H1 (cell line): ENCODE measurements at regions not wholly inside any gene's neighbourhood (a gene's known extent, or its start where the extent isn't known, plus 50 kb on each side); places are given as distances from the start of the nearest gene placed in this dataset.

Source experiments
- TEAD4 ChIP-seq: IDR thresholded peaks from 2 replicates; pipeline ENCODE4 v1.6.1; 2012; ENCODE audit warnings: low read depth, low read length, inconsistent platforms, mixed read lengths
- TF ChIP-seq, protein P1 (sequence below): IDR thresholded peaks from 2 replicates; pipeline ENCODE4 v1.6.1; 2011; ENCODE audit warnings: low read depth, mild to moderate bottlenecking, low read length; ENCODE audit not compliant: insufficient read depth

DNA sequence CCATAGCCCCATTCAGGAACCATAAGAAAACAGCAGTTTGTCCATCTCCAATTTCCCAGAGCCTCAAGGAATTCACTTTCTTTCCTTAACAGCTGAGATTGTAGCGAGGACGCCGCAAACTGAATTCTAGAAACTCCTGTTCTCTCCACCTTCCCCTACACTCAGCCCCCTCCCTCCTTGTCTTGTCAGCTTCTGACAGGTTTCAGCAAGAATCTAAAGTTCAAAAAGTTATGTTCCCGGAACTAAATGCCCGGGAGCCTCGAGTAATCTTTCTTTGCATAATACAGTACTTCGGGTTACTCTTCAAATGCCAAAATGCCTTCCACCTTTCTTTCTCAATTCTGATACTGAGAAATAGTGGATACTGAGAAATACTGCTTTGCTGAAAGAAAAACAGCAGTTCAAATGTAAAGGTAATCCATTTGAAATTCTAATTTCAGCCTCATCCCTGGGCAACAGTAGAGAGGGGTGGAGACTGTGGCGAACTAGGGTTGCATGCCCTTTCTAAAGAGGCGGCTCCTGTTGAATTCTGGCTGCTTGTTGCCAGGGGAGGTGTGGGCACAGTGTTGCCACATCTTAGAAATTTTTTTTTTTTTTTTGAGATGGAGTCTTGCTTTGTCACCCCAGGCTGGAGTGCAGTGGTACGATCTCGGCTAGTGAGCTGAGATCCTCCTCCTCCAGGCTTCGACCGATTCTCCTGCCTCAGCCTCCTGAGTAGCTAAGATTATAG is 63.5 kb upstream of the USP7 start:
- no peak for TF ChIP-seq TEAD4
- TF ChIP-seq, protein P1, sequence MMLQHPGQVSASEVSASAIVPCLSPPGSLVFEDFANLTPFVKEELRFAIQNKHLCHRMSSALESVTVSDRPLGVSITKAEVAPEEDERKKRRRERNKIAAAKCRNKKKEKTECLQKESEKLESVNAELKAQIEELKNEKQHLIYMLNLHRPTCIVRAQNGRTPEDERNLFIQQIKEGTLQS, result no peak
